ENCODE measurements at regions not wholly inside any gene's neighbourhood (a gene's known extent, or its start where the extent isn't known, plus 50 kb on each side); places are given as distances from the start of the nearest gene placed in this dataset.
A peak's percentile ranks its signal among the peaks of the same experiment; 100 is the strongest.

- DNase-seq, result peak; percentile 37
Measured at GRCh38 chr9:90368928-90369327, 273.7 kb downstream of the DIRAS2 start.

- DNase-seq, result no peak
Measured at GRCh38 chr9:90379771-90380170, 262.9 kb downstream of the DIRAS2 start.

DNA sequence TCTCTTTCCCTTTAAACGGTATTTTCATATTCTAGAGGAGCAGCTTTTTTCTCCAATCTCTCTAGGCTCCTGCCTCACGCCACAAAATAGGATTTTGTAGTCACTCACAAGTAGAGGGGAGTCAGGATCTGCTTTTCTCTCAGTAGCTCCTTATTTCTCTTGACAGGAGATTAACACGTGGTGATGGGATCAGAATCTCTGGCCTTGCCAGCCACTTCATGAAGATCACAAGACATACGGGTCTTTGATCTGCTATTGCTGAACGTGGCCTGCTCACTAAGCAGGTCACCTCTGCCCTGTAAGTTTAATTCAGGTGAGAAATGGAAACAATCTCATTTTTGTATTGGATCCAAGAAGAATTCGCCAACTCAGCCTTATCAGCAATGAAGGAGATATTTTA lies 257.5 kb downstream of the DIRAS2 start:
- DNase-seq, result no peak

DNA sequence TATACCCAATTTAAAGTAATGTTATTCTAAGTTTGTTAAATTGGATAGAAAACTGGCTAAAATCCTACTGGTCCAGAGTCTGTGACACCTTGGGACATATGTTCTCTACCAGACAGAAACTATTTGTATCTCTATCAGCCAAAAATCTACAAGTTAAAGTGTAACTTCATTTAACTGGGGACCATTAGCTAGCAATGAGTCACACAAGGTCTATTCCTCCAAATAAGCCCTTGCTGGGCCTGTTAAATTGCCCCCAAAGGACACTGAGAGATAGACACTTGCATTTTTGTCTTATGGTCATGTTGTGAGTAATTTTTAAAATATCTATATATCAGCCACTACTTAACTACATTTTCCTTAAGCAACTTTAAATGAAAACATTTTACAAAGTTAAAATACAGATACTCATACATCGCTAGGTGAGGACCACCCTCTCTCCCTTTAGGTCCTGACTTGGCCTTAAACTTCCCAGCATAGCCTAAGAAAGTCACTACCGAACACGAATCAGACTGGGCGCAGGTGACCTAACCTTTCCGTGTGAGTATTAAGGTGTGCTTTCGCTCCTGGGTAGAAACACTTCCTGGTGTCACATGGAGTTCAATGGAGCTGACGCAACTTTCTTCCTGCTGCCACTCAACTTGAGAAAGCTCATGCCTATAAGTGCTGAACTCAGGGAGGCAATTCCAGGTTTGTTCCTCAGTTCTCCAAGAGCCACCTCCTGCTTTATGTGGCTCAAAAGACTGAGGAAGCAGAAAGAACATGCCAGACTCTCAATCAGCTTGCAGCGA lies 249.1 kb downstream of the DIRAS2 start:
- peak; percentile 59 for DNase-seq

GRCh38 chr9:90394871-90395270 lies 247.8 kb downstream of the DIRAS2 start:
- DNase-seq, result peak; percentile 4

DNA sequence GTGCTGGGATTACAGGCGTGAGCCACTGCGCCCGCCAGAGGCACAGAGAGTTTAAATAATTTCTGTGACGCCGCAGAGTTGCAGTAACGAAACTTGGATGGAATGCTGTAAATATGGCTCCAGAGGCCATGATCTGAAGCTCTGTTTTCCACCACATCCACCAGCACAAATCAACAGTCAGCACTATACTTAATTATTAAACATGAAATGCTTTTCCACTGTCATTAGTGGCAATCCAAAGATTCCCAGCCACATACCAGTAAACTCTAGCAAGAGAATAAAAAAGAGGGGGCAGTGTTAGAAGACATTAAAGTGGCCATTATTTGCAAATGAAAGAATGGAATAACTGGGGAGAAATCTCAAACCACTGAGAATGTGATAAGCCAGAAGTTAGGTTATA lies 242.5 kb downstream of the DIRAS2 start:
- DNase-seq, result no peak

- no peak for DNase-seq
Measured at GRCh38 chr9:90408659-90409058, 234.0 kb downstream of the DIRAS2 start.

DNA sequence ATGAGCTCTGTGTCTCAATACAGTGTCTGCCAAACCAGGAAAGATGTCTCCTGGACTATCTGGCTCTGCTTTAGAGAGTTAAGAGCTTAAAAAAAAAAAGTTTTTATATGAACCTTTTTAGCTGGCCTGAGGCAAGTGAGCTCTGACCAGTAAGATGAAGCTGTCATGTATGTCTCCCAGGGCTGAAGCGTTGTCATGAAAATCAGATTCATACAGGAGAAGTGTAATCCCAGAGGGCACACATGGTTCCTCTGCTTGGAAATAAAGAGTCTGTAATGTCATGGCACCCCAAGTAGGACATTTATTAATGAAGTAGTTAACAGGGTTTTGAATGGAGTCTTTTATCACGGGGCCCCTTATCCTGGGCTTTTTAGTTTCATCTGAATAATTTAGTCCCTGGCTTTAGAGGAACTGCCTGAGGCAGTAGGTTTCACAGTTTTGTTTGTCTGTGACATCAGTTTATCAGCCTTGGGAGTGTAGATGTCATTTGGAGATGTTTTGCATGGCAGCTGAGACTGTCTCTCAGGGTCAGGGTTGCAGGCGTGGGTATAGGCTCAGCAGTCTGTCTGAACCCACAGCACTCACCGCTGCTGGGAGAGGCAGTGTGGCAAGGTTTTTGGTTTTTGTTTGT lies 223.3 kb downstream of the DIRAS2 start:
- no peak for DNase-seq

DNA sequence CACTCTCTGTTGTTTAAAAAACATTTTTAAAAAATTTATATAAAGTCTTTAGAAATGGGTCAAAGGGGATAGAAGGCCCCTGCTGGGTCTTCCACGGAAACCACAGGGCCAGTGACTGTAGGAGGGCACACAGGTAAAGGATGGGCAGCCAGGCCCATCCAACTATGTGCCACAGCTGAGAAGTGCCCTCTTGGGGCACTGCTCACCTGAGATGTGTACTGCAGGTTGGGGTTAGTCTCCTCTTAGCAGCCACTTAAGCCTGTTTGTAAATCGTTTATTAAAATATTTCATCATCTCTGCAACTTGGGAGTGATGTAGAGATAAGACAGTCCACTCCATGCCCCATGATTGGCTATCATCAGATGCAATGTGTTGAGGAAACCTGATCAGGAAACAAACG lies 222.4 kb downstream of the DIRAS2 start:
- no peak for DNase-seq

DNA sequence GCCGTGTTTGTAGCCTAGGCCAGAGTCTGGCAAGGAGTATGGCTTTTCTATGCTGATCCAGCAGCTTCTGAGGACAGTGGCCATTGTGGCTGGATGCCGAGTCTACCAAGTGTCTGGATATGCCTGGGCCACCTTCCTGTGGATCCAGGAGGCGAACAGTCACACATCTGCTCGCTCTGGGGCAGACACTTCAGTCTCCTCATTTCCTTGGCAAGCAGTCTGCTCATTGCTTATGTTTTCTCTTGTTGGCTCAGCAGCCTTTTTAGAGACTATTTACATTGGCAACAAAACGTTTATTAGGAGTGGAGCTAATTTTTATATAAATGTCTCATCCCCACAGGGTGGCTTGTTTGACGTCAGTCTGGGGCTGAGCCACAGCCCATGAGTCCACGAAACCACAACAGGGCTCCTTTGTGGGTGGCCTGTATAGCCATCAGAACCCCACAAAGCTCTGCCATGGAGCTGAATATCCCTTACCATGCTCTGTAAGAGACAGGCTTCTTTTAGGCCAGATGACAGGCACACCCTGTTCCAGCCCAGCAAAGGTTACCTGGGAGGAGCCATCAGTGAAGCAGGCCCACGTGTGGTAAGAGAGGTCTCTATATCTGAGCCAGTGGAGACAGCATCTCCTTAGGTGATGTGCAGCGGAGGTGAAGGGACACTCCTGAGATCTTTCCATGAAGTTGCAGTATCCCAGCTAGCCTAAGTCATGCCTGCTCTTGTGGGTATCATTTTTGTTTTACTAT lies 221.7 kb downstream of the DIRAS2 start:
- DNase-seq, result no peak

DNA sequence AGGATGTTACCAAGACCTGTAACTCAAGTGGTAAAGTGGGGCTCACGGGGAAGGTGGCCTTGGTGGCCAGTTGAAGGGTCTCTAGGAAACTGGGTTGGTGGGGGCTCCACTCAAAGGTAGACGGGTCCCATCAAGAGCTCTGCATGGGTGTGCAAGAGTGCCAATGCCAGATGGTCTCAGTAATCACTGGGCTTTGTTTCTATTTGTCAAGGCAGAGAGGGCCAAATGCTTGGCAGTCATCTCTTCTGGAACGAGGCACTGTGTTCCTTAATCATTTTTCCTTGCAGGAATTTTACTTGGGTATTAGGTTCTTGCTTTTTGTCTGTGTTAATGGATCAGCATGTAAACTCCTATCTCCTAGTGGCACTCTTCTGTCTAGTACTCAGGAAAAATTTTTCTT lies 220.8 kb downstream of the DIRAS2 start:
- no peak for DNase-seq

- DNase-seq, result no peak
Measured at GRCh38 chr9:90423661-90424193, 218.9 kb downstream of the DIRAS2 start.

DNA sequence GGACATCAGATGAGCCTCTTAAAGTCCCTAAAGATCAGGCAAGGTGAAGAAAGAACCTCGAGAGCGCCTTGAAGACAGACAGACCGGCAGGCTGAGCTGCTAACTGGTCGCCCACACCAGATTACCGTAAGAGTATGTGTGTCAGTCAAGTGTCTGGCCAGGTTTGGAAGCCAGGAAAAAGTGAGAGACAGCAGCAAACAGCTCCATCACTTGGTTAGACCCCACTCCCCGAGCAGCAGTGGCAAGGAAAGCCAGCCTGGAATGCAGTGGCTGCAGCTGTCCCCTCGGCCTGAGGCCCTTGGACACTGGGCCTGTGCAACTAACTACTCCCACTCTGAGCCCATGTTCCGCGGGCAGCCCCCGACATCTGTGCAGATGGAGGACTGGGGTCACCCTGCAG lies 214.1 kb downstream of the DIRAS2 start:
- DNase-seq, result no peak

- DNase-seq, result no peak
Measured at GRCh38 chr9:90432951-90433350, 209.7 kb downstream of the DIRAS2 start.

GRCh38 chr9:90433398-90433941 lies 209.2 kb downstream of the DIRAS2 start:
- peak; percentile 85 for DNase-seq

DNA sequence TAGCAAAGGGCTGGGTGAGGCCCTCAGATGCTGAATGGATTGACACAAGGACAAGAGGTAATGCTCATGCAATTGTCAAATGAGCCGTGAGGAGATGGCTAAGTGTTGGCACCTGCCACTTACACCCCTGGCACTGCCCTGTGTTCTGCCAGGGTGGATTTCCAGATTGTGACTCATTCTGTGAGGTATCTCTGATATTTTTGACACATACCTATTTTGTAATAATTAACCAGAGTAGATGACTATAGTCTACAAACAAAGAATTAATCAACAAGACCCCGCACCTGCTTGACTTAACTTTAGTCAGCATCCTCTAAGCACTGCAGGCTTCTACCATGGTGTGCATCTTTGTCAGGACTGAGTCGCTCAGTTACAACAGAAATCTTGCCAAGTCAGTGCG lies 200.8 kb downstream of the DIRAS2 start:
- no peak for DNase-seq

GRCh38 chr9:90442723-90443122 lies 199.9 kb downstream of the DIRAS2 start:
- DNase-seq, result no peak

DNA sequence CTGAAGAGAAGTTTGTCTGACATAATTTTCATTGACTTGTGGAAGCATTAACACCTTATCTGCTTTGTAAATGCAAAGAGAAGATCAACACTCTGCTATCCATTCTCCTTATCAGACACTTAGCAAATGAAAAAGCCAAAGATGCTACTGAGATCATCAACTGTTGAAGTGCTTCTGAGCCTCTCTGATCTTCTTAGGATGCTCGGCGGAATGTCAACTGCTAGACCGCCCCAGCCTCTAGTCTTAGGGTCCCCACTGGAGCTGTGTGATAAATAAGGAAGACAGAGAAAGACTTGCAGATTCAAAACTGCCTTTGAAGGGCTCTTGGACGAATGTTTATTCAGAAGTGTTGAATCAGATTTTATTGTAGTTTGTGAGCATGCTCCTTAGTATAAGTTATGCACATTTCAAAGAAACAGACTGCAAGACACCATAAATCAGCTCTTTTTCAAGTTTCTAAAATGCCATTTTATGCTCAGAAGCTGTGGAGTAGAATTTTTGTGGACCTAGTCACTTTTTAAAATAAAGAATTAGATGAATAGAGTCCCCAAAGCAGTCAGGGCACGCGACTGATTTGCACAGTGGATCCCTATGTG lies 197.9 kb downstream of the DIRAS2 start:
- DNase-seq, result no peak

GRCh38 chr9:90445391-90445790 lies 197.2 kb downstream of the DIRAS2 start:
- DNase-seq, result no peak

DNA sequence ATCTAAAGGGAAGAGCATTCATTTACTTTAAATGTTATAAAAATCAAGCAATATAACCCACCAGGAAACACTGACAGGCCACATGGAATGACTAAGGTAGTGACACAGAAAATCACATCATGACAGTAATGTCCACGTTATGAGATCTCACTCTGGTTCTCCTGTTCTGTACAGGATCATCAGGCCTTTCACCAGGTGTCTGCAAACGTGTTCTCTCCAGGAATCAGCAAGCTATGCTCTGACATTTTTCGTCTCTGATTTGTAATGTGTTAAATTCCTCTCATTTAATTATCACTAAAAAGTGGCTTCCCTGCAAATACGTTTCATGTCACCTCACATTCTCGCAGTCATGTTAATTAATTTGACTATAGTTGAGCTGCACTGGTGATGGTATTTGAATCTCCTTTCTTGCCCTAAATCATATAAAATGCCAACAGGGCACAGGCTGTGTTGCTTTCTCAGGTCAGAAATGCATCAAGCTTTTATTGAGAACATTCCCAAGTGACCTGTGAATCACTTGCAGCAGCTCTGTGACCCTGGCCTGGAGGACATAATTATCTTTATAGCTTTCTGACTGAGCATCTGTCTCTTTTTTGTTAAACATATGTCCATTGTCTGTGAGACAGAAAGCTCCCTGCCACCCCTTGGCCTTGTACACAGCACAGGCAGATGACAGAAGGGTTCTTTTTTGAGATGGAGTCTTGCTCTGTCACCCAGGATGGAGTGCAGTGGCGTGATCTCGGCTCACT lies 196.2 kb downstream of the DIRAS2 start:
- DNase-seq, result no peak

- DNase-seq, result no peak
Measured at GRCh38 chr9:90447773-90448172, 194.9 kb downstream of the DIRAS2 start.

DNA sequence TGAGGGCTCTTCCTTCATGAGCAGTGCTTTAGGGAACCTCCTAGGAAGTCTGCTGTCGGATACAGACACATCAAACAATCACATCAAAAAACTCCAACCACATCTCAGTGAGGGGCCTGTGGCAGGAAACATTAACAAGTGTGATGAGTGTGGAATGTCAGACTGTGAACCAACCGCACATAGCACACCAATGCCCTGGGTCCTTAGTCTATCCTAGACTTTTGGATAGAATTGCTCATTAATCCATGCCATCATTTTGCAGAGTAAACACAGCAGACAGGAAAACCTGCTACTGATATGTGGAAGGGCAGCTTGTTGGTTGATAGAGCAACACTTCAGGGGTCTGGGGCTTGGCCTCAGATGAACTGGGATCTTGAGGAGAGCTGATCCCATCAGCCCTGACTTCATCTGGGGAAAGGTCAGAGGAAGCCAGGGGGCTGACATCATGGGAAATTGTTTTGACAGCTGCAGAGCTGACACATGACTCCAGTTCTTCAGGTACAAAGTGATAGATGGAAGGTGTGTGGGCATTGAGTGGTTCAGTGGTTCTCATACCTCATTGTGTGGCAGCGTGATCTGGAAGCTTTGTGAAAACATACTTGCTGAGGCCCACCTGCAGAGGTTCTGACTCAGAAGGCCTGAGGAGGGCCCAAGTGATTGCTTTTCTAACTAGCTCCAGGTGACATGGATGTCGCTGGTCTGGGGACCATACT lies 193.3 kb downstream of the DIRAS2 start:
- DNase-seq, result no peak

Measured in fibroblast of upper back skin (primary cell).